Transverse colon (tissue), 3 donors: ENCODE measurements at regions not wholly inside any gene's neighbourhood (a gene's known extent, or its start where the extent isn't known, plus 50 kb on each side); places are given as distances from the start of the nearest gene placed in this dataset.

Experiments
- EP300 ChIP-seq: sonication (generic); formaldehyde crosslinking; IDR thresholded peaks from one replicate; pipeline ENCODE4 v1.6.1; 2017; ENCODE audit warnings: antibody characterized with exemption, low read depth
- POLR2A ChIP-seq: fragments of 450-650 bp; IDR thresholded peaks from one replicate; pipeline ENCODE4 v1.6.1; 2016; ENCODE audit warnings: antibody characterized with exemption, mild to moderate bottlenecking, moderate library complexity
- TF ChIP-seq, protein P1 (sequence below), 5 experiments: fragments of 200-600 bp in 3 of 5; fragments of 450-650 bp in 2 of 5; sonication (generic) in 3 of 5; IDR thresholded peaks; 1 replicate in 2 of 5; 2 replicates in 3 of 5; pipeline ENCODE4 v1.5.1; 2016 to 2017; ENCODE audit warnings: antibody characterized with exemption in 5 of 5, inconsistent platforms in 3 of 5, mild to moderate bottlenecking in 2 of 5, moderate library complexity in 1 of 5

DNA sequence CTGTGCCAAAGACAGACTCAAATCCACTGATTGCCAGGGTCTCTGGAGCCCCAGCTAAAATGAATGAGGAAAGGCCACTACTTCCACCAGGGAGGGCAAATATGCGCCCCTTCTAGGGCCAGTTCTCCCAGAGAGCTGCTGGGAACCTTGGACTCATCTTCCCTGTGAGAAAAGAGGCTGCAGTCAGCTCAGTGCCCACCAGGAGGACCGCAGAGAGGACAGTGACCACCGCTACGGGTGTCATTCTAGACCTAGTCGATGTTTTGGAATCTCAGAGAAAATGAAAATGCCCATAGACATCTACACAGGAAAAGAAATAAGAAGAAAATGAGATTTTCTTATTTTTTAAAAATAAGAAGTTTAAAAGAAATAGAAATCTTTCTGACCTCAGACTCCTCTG, 235.1 kb downstream of the UQCRFS1 start:
- TF ChIP-seq, protein P1, sequence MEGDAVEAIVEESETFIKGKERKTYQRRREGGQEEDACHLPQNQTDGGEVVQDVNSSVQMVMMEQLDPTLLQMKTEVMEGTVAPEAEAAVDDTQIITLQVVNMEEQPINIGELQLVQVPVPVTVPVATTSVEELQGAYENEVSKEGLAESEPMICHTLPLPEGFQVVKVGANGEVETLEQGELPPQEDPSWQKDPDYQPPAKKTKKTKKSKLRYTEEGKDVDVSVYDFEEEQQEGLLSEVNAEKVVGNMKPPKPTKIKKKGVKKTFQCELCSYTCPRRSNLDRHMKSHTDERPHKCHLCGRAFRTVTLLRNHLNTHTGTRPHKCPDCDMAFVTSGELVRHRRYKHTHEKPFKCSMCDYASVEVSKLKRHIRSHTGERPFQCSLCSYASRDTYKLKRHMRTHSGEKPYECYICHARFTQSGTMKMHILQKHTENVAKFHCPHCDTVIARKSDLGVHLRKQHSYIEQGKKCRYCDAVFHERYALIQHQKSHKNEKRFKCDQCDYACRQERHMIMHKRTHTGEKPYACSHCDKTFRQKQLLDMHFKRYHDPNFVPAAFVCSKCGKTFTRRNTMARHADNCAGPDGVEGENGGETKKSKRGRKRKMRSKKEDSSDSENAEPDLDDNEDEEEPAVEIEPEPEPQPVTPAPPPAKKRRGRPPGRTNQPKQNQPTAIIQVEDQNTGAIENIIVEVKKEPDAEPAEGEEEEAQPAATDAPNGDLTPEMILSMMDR (IDR thresholded peaks at IDR 0.05), result no peak
- TF ChIP-seq EP300 (no peak), POLR2A (no peak)
